HEK293T (cell line): ENCODE measurements at regions not wholly inside any gene's neighbourhood (a gene's known extent, or its start where the extent isn't known, plus 50 kb on each side); places are given as distances from the start of the nearest gene placed in this dataset.

Experiments
- BHLHE40 ChIP-seq: fragments of 450-650 bp; IDR thresholded peaks from 2 replicates; pipeline ENCODE4 v1.6.1; 2016; ENCODE audit warnings: mild to moderate bottlenecking, moderate library complexity, borderline replicate concordance
- CTBP1 ChIP-seq: fragments of 450-650 bp; IDR thresholded peaks from 2 replicates; pipeline ENCODE4 v1.6.1; 2016; ENCODE audit warnings: borderline replicate concordance
- L3MBTL2 ChIP-seq: fragments of 450-650 bp; conservative IDR thresholded peaks from 2 replicates; pipeline ENCODE4 v1.6.1; 2016; ENCODE audit warnings: mild to moderate bottlenecking
- LEF1 ChIP-seq: fragments of 450-650 bp; IDR thresholded peaks from 2 replicates; pipeline ENCODE4 v1.6.1; 2017; ENCODE audit warnings: mild to moderate bottlenecking, borderline replicate concordance
- SP1 ChIP-seq: fragments of 450-650 bp; IDR thresholded peaks from 2 replicates; pipeline ENCODE4 v1.6.1; 2017
- SUZ12 ChIP-seq: fragments of 450-650 bp; IDR thresholded peaks from 2 replicates; pipeline ENCODE4 v1.6.1; 2016; ENCODE audit warnings: mild to moderate bottlenecking
- TARDBP ChIP-seq: fragments of 450-650 bp; IDR thresholded peaks from 2 replicates; pipeline ENCODE4 v1.6.1; 2016

DNA sequence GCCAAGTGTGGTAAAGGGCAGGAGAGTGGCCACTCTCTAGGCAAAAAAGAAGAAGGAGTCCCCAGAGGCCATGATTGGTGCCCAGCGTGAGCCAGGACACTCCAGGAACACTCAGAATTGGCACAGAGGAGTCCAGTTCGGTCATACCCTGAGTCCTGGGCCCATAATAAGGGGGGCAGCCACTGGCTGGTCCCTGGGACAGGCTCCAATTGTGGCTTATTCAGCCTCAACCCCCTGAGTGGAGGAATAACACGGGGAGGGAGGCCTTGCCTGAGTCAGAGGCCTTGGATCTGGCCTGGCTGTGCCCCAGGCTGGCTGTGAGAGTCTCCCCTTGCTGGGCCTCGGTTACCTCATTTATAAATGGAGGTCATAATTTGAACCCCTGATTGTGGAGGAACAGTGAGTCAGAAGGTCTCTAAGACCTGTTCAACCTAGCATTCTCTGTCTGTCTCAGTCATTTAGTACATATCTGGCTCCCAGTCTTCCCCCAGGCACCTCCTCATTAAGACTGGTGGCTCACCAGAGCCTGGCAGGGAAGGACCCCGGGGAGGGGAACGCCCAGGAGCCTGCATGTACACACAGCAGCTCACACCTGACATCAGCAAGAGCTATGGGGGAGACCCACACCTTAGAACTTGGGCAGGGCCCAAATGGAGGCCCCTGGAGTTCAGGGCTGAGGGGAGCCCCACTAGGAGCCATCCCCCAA is 95.9 kb upstream of the ATP2B2 start:
- no peak for TF ChIP-seq BHLHE40
- no peak for TF ChIP-seq TARDBP
- TF ChIP-seq SUZ12, result no peak
- TF ChIP-seq CTBP1, result no peak
- no peak for TF ChIP-seq SP1
- TF ChIP-seq LEF1, result no peak
- TF ChIP-seq L3MBTL2, result no peak
